ENCODE measurements at regions not wholly inside any gene's neighbourhood (a gene's known extent, or its start where the extent isn't known, plus 50 kb on each side); places are given as distances from the start of the nearest gene placed in this dataset.

DNA sequence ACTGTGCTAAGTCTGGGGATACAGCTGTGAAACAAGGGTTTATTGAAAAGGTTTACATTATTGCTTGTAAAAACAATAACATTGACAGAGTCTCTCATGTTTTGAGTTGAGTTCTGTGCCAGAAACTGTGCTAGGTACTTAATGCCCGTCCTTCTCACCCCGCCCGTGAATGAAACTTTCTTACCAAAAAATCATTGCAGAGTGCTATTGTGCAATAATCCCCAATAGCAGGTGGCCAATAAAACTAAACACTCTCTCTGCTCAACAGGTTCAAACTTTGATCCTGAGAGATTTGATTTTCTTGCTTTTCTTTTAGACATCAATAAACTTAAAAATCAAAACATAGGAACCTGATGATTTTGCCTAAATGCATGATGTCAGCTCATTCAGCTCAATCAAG is 441.6 kb downstream of the HAPSTR1 start:
- DNase-seq: no peak

DNA sequence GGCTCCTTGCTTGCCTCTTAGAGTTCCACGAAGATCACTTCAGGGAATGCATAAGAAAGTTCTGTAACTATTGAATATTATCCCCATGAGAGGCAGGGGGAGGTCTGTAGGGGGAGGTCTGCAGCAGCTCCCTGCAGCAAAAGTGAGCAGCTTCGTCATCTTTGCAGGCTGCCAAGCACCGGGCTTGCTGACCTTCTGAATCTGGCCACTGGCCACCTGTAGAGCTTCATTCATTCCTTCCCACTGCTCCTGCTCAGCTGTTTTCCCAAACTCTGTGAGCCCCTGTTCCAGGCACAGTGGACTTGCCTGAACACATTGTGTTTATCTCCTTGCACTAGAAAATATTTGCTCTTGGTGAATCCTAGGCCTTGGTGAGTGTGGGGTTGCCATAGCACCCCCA is 443.3 kb downstream of the HAPSTR1 start:
- no peak for DNase-seq

DNA sequence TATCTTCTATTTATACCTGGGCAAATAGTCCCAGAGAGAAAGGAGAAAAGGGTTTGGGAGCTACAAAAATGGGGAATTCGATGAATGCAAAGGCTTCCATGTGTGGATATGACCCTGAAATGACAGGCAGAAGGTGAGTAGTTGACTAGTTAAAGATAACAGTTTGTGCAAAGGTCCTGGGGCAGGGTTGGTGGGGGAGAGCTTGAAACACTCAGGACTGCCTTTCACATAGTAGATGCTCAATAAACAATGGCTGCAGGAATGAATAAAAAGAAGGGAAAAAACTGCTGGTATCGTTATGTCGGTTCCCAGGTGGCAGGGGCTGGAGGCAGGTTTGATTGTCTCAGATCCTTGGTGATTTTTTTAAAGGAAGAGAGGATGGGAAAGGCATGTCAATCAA is 445.5 kb downstream of the HAPSTR1 start:
- DNase-seq: no peak

DNA sequence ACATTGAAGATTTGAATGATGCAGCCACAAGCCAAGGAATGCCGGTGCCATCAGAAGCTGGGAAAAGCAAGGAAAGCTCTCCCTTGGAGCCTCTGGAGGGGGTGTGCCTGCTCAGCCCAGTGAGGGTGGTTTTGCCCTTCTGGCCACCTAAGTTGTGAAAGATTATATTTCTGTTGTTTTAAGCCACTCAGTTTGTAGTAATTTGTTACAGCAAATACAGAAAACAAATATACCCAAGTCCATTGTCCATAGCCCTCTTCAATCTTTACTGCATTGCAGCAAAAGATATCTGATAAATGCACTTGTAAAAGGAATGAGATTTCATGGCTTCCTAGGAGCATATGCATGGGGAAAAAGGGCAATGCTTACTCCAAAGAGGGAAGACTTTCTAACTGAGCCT is 447.9 kb downstream of the HAPSTR1 start:
- no peak for DNase-seq

- no peak for DNase-seq
Observed at GRCh38 chr16:9541723-9542122, 450.3 kb downstream of the HAPSTR1 start.

DNA sequence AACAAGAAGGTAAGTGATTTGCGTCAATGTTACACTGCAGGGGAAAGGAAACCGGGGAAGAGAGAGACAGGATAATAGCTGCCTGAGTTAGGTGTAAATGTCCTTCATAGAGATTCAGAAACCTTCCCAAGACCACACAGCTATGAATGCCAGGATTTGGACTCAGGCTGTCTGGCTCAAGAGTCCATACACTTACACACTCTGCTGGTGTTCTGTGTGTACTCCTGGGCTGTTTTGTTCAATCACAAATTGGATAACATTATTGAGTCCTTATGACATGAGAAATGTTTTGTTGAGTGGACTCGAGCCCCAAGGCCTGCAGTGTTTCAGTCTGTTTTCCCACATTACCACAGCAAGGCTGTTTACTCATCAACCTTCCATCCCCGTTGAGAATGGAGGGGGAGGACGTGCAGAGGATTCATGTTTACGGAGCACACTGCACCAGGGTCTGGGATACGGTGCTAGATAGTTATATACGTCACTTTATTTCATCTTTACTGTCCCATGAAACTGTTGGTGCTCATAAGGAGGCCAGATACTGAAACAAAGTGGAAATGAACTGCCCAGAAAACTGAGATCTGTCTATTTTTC is 450.8 kb downstream of the HAPSTR1 start:
- DNase-seq: no peak

DNA sequence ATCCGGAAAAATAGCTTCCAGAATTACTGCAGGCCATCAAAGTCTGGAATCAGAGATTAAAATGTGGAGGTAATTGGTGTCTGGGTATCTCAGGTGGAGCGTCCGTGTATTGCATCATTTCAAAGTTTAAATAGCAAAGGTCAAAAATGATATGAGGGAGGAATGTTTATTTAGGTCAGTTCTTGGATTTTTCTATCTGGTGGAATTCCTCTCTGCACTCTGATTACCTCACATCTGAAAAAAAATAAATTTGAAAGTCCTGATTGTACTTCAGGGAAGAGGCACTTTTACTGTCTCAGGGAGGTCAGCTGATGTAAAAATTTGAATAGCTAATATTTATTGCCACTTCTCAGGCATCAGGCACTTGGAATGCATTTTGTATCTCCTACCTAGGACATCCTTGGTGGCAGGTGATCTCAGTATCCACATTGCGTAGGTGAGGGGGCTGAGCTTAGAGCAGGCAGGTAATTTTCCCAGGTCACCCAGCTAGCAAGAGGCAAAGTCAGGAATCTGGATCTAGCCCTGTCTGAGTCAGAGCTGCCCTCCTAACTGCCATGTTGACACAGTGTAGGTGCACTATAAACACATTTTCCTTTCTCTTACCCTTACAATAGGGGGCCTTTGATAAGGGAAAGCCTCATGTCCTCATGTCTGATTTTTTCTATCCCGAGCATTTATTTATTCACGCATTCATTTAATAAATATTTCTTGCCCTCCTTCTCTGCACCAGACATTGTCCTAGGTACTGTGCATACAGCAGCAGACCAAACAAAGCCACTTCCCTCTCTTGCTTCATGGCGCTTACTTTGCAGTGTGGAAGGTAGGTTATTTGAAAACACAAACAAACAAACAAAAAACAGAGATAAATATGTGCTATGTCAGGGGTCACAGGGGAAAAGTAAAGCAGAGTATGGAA is 454.3 kb downstream of the HAPSTR1 start:
- no peak for DNase-seq

GRCh38 chr16:9546438-9546786 is 455.0 kb downstream of the HAPSTR1 start:
- no peak for DNase-seq

- no peak for DNase-seq
Observed at GRCh38 chr16:9549487-9549886, 458.0 kb downstream of the HAPSTR1 start.

DNA sequence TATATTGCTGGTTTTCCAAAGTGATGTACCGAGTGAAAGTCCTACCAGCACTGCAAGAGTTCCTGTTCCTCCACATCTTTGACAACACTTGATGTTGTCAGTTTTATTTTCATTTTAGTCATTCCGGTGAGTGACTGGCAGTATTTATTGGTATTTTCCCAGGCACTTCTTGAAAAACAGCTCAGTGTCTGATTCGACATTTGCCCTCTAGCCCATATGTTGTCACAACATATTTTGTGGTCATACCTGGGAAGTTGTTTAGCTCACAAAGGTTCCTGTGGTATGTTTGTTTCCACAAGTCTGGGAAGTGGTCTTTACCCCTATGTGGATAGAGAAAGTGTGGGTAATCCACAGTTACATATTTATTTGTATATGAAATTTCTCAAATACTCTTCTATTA is 463.6 kb downstream of the HAPSTR1 start:
- DNase-seq: no peak

DNA sequence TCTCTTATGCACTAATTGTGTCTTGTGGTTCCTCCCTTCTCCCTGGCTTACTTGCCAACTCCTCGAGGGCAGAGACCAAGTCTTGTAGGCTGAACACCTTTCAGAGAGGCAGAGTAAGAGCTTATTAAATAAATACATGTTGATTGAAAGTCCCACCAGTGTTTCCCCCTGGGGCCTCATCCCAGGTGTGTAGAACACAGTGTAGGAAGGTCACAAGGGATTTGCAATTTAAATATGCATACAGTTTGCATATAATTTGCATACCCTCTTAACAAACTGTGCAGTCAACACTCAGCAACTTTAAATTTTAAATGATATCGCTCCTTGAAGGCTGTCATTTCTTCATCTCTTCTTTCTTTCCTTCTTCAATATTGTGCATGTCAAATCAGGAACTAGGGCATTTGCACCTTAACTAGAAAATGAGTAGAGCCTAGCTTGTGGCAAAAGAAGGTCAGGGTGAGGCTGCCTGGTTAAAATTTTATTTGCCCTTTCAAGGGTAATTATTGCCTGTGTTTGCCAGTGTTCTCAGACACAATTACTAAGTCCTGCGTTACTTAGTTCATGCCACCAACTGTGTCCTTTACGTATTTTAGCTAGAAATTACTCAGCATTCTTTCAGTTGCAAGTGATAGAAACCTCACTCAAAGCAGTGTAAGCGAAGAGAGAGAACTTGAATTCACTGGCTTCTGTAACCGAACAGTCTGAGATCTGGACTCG is 465.7 kb downstream of the HAPSTR1 start:
- no peak for DNase-seq

DNA sequence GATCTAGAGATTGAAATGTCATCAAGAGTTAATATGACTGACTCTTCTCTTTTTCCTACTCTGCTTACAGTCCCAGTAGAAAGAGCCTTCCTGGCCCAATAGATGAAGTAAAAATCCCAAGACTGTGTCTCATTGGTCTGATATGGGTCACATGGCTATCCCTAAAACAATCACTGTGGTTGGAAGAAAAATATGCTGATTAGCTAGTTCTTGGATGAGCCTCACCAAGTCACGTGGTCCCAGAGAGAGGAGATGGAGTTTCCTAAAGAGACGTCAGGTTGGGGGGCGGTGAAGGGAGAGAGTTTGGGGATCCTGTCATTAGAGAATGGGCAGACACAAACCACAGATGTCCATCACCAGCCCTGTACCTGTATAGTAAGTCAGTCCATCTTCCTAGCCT is 466.3 kb downstream of the HAPSTR1 start:
- no peak for DNase-seq

GRCh38 chr16:9566099-9566498 is 474.7 kb downstream of the HAPSTR1 start:
- no peak for DNase-seq

- no peak for DNase-seq
Observed at GRCh38 chr16:9567666-9568065, 476.2 kb downstream of the HAPSTR1 start.

GRCh38 chr16:9568261-9568660 is 476.8 kb downstream of the HAPSTR1 start:
- DNase-seq: no peak

DNA sequence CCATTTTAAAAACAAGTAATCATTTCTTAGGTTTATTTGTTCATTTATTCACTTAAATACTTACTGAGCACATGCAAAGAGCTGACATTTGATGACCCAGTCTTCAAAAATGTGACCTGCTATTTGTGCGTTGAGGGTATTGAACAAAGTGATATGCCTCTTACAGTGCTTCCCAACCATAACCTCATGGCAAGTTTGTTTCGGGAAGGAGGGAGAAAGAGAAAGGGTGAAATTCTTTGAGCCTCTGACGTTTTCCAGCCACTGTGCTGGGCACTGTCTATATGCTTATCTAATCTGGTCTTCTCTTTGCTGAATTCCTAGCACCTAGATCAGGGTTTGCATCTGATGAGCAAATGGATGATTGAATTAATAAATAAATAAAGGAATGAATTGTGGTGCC is 479.1 kb downstream of the HAPSTR1 start:
- no peak for DNase-seq

GRCh38 chr16:9578459-9578858 is 487.0 kb downstream of the HAPSTR1 start:
- DNase-seq: no peak

DNA sequence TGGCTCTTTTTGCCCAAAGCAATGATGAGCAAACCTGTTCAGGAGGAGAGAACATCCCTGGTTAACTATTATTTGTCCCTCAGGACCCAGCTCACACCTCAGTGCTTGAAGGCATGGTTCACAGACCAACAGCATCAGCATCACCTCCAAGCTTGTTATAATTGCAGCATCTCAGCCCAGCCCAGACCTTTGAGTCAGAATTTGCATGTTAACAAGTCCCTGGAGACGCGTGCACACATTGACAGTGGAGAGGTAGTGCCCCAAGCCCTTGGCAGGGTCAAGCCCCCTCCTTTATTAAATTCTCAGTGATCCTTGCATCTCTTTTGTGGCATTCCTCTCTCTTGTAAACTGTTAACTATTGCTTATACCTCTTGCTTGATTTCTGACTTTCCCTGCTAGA is 488.6 kb downstream of the HAPSTR1 start:
- no peak for DNase-seq

GRCh38 chr16:9593440-9593839 is 502.0 kb downstream of the HAPSTR1 start:
- no peak for DNase-seq

DNA sequence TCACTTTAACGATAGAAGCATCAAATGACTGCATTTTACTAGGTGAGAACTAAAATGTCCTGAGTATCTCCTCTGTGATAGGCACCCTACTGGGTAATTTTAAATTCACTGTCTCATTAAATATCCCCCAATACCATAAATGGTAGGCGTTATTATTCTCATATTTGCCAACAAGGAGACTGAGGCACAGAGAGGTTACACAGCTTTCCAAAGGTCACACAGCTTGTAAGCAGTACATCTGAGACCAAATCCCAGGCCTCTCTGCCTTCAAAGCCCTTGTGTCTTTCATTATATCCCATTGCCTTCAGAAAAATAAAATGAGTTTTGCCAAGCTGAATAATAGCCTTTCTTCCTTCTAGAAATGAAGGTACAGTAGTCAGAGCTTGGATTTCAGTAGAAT is 502.6 kb downstream of the HAPSTR1 start:
- no peak for DNase-seq

GRCh38 chr16:9594946-9595345 is 503.5 kb downstream of the HAPSTR1 start:
- DNase-seq: no peak

- DNase-seq: no peak
Observed at GRCh38 chr16:9595393-9595792, 503.9 kb downstream of the HAPSTR1 start.

DNA sequence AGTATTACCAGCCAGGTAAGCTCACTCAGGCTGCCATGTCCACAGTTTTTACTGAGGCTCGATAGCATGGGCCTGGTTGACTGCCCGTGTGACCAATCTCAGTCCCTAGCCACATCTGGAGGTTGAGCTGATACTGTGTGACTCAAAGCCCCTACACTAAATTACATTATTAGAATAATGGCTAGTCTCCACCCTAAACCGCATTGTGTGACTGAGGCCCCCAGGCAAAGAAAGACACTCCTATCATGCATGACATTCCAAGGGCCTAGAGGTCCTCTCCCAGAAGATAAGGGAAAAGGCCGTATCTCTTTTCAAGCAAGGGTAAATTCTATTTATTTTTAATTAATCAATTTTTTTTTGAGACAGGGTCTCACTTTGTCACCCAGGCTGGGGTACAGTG is 505.3 kb downstream of the HAPSTR1 start:
- DNase-seq: no peak

Measured in hematopoietic multipotent progenitor cell treated with erythropoietin and hydrocortisone succinate and interleukin-3 and kit ligand, for 4 days (in vitro differentiated cells).